Neutrophil (primary cell): ENCODE measurements at regions not wholly inside any gene's neighbourhood (a gene's known extent, or its start where the extent isn't known, plus 50 kb on each side); places are given as distances from the start of the nearest gene placed in this dataset.

Source experiments
- H3K27ac ChIP-seq: fragments of 200-600 bp; sonication (generic); 2 replicates; pipeline ENCODE4 v1.5.1; 2016; ENCODE audit warnings: mild to moderate bottlenecking, moderate library complexity
- H3K27me3 ChIP-seq: fragments of 200-600 bp; sonication (generic); 2 replicates; pipeline ENCODE4 v1.6.0; 2016; ENCODE audit warnings: mild to moderate bottlenecking
- H3K36me3 ChIP-seq: fragments of 200-600 bp; sonication (generic); 2 replicates; pipeline ENCODE4 v1.5.1; 2017
- H3K4me1 ChIP-seq, 2 experiments: fragments of 200-600 bp in 1 of 2; sonication (generic) in 1 of 2; 1 replicate in 1 of 2; 2 replicates in 1 of 2; pipeline versions ENCODE4 v1.5.1 to v1.6.1; 2013 to 2016; ENCODE audit warnings: low read depth in 1 of 2, low read length in 1 of 2, mild to moderate bottlenecking in 1 of 2, moderate library complexity in 1 of 2; ENCODE audit not compliant: control insufficient read depth in 1 of 2, insufficient read depth in 1 of 2
- H3K4me3 ChIP-seq, 2 experiments: fragments of 200-600 bp in 1 of 2; sonication (generic) in 1 of 2; 1 replicate in 1 of 2; 2 replicates in 1 of 2; pipeline ENCODE4 v1.5.1; 2013 to 2016; ENCODE audit warnings: low read depth in 1 of 2, low read length in 1 of 2, mild to moderate bottlenecking in 1 of 2, moderate library complexity in 1 of 2
- H3K9me3 ChIP-seq: fragments of 200-600 bp; sonication (generic); 2 replicates; pipeline ENCODE4 v1.5.1; 2016
- TF ChIP-seq, protein P1 (sequence below): fragments of 200-600 bp; sonication (generic); IDR thresholded peaks from 2 replicates; pipeline ENCODE4 v1.5.1; 2016; ENCODE audit warnings: antibody characterized with exemption

GRCh38 chr18:38076346-38077070 is 510.9 kb upstream of the CELF4 start:
- Histone ChIP-seq H3K4me3 (no peak overlapping the region), H3K27me3 (no peaks in the 10 kb centered on the region), H3K9me3 (no peaks in the 10 kb centered on the region), H3K36me3 (no peaks in the 10 kb centered on the region), H3K4me1 (no peaks in the 10 kb centered on the region), H3K27ac (no peak overlapping the region)
- TF ChIP-seq, protein P1, sequence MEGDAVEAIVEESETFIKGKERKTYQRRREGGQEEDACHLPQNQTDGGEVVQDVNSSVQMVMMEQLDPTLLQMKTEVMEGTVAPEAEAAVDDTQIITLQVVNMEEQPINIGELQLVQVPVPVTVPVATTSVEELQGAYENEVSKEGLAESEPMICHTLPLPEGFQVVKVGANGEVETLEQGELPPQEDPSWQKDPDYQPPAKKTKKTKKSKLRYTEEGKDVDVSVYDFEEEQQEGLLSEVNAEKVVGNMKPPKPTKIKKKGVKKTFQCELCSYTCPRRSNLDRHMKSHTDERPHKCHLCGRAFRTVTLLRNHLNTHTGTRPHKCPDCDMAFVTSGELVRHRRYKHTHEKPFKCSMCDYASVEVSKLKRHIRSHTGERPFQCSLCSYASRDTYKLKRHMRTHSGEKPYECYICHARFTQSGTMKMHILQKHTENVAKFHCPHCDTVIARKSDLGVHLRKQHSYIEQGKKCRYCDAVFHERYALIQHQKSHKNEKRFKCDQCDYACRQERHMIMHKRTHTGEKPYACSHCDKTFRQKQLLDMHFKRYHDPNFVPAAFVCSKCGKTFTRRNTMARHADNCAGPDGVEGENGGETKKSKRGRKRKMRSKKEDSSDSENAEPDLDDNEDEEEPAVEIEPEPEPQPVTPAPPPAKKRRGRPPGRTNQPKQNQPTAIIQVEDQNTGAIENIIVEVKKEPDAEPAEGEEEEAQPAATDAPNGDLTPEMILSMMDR, result no peak

DNA sequence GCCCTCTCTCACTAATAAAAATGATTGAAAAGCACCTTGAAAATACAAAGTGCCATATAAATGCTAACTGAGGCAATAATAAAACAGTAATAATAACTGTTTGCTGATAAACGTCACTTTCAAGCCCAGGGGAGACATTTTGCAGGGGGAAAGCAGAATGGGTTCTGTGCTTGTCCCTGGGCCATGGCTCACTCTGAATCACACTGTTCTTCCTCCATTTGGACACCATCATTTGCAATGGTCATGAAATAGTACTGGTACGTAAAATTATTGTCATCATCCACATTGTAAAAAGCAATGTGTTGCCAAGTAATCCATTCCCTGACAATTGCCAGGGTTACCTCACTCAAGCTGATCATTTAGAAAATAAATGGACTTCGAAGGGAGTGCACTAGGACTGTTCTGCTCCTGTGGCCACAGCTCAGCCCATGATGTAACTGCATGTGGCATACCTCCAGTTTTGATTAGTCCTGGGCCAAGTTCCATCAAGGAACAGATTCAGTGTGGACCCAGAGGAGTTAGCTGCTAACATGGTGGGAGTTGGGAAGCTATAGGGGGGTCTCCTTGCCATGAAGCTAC is 508.8 kb upstream of the CELF4 start:
- no peak overlapping the region for H3K4me3 ChIP-seq
- H3K27me3 ChIP-seq, result no peaks in the 10 kb centered on the region
- no peak overlapping the region for H3K27ac ChIP-seq
- H3K9me3 ChIP-seq, result no peaks in the 10 kb centered on the region
- no peaks in the 10 kb centered on the region for H3K36me3 ChIP-seq
- TF ChIP-seq, protein P1, result no peak
- H3K4me1 ChIP-seq, result no peaks in the 10 kb centered on the region

GRCh38 chr18:38067821-38068220 is 502.2 kb upstream of the CELF4 start:
- Histone ChIP-seq H3K27ac (no peak overlapping the region), H3K36me3 (no peaks in the 10 kb centered on the region), H3K27me3 (no peaks in the 10 kb centered on the region), H3K4me1 (no peaks in the 10 kb centered on the region), H3K4me3 (no peak overlapping the region), H3K9me3 (no peaks in the 10 kb centered on the region)
- TF ChIP-seq, protein P1, result no peak

GRCh38 chr18:38067086-38067485 is 501.5 kb upstream of the CELF4 start:
- TF ChIP-seq, protein P1, result no peak
- H3K4me1 ChIP-seq, result no peaks in the 10 kb centered on the region
- H3K27me3 ChIP-seq, result no peaks in the 10 kb centered on the region
- H3K9me3 ChIP-seq, result no peaks in the 10 kb centered on the region
- no peak overlapping the region for H3K4me3 ChIP-seq
- H3K36me3 ChIP-seq, result no peaks in the 10 kb centered on the region
- no peak overlapping the region for H3K27ac ChIP-seq

GRCh38 chr18:38052879-38053590 is 487.4 kb upstream of the CELF4 start:
- Histone ChIP-seq H3K27me3 (no peaks in the 10 kb centered on the region), H3K36me3 (no peaks in the 10 kb centered on the region), H3K27ac (no peak overlapping the region), H3K4me1 (no peaks in the 10 kb centered on the region), H3K9me3 (no peaks in the 10 kb centered on the region), H3K4me3 (no peak overlapping the region)
- TF ChIP-seq, protein P1, result no peak
